Naive thymus-derived CD8-positive, alpha-beta T cell (primary cell): ENCODE measurements at regions not wholly inside any gene's neighbourhood (a gene's known extent, or its start where the extent isn't known, plus 50 kb on each side); places are given as distances from the start of the nearest gene placed in this dataset.
A peak's percentile ranks its signal among the peaks of the same experiment; 100 is the strongest.

Experiments used
- ATAC-seq, 2 donors: fragments of 150-1000 bp; cut with Tn5 transposase in 1 of 2; sonication (Bioruptor Pico), chemical (Tn5 transposase) in 1 of 2; 1 replicate in 1 of 2; 2 replicates in 1 of 2; pipeline ENCODE4 v1.10.0; 2021; ENCODE audit warnings: mild to moderate bottlenecking in 2 of 2, moderate library complexity in 2 of 2
- POLR2A ChIA-PET: fragments of 350-600 bp; sonication (Branson Sonifier 250); formaldehyde crosslinking; loops from one replicate; lab custom pipeline; 2021; ENCODE audit warnings: antibody characterized with exemption; lab: Charles Lee
- DNase-seq, 10 donors: peaks; one replicate each; pipeline versions ENCODE4 v3.0.0 to v3.0.0-alpha.2; 2020 to 2022
- H3K27ac Mint-ChIP-seq, 10 donors: one replicate each; pipeline ENCODE4 v1.8.0; 2020 to 2022; ENCODE audit warnings: mild to moderate bottlenecking in 10 of 10, mixed read lengths in 10 of 10, moderate library complexity in 4 of 10, inconsistent platforms in 1 of 10
- H3K27me3 Mint-ChIP-seq, 5 donors: one replicate each; pipeline ENCODE4 v1.8.0; 2021 to 2022; ENCODE audit warnings: mixed read lengths in 5 of 5
- H3K36me3 Mint-ChIP-seq, 3 donors: one replicate each; pipeline ENCODE4 v1.8.0; 2020 to 2022; ENCODE audit warnings: mixed read lengths in 3 of 3, mild to moderate bottlenecking in 2 of 3, inconsistent platforms in 1 of 3
- H3K4me1 Mint-ChIP-seq, 4 donors: one replicate each; pipeline ENCODE4 v1.8.0; 2021 to 2022; ENCODE audit warnings: mixed read lengths in 4 of 4
- H3K4me3 Mint-ChIP-seq, 10 donors: one replicate each; pipeline ENCODE4 v1.8.0; 2020 to 2022; ENCODE audit warnings: mild to moderate bottlenecking in 10 of 10, mixed read lengths in 10 of 10, moderate library complexity in 6 of 10, inconsistent platforms in 1 of 10
- H3K9me3 Mint-ChIP-seq, 9 donors: one replicate each; pipeline ENCODE4 v1.8.0; 2020 to 2022; ENCODE audit warnings: mixed read lengths in 9 of 9, mild to moderate bottlenecking in 3 of 9, inconsistent platforms in 1 of 9, moderate library complexity in 1 of 9

- ATAC-seq = no peak
- Mint-ChIP-seq H3K4me3 (no peak overlapping the region), H3K4me1 (no peaks in the 10 kb centered on the region), H3K27ac (peak overlapping the region in 1 of 10 donors; percentile 55), H3K36me3 (no peaks in the 10 kb centered on the region), H3K9me3 (no peaks in the 10 kb centered on the region), H3K27me3 (no peaks in the 10 kb centered on the region)
- DNase-seq = no peak
- POLR2A ChIA-PET = no interaction called here
Observed at GRCh38 chr5:79182141-79182540, 53.8 kb upstream of the JMY start.

- Mint-ChIP-seq H3K4me3 (no peak overlapping the region), H3K27ac (no peak overlapping the region), H3K9me3 (no peaks in the 10 kb centered on the region), H3K36me3 (no peaks in the 10 kb centered on the region), H3K27me3 (no peaks in the 10 kb centered on the region), H3K4me1 (no peaks in the 10 kb centered on the region)
- POLR2A ChIA-PET = no interaction called here
- no peak for DNase-seq
- no peak for ATAC-seq
Observed at GRCh38 chr5:79183011-79183410, 52.9 kb upstream of the JMY start.

- POLR2A ChIA-PET = no interaction called here
- no peaks in the 10 kb centered on the region for H3K27me3 Mint-ChIP-seq
- H3K4me3 Mint-ChIP-seq = no peak overlapping the region
- no peaks in the 10 kb centered on the region for H3K36me3 Mint-ChIP-seq
- DNase-seq (no peak), ATAC-seq (no peak)
- H3K9me3 Mint-ChIP-seq = no peaks in the 10 kb centered on the region
- no peak overlapping the region for H3K27ac Mint-ChIP-seq
- H3K4me1 Mint-ChIP-seq = no peaks in the 10 kb centered on the region
Observed at GRCh38 chr5:79183617-79184016, 52.3 kb upstream of the JMY start.

- Mint-ChIP-seq H3K36me3 (no peaks in the 10 kb centered on the region), H3K27me3 (no peaks in the 10 kb centered on the region), H3K4me1 (no peaks in the 10 kb centered on the region), H3K4me3 (no peak overlapping the region), H3K9me3 (no peaks in the 10 kb centered on the region), H3K27ac (no peak overlapping the region)
- no peak for DNase-seq
- POLR2A ChIA-PET = no interaction called here
- no peak for ATAC-seq
Observed at GRCh38 chr5:79186021-79186420, 49.9 kb upstream of the JMY start.
